HUES48 (cell line): ENCODE measurements at regions not wholly inside any gene's neighbourhood (a gene's known extent, or its start where the extent isn't known, plus 50 kb on each side); places are given as distances from the start of the nearest gene placed in this dataset.
A peak's percentile ranks its signal among the peaks of the same experiment; 100 is the strongest.

Experiments
- H3K27ac ChIP-seq: one replicate; pipeline ENCODE4 v1.7.0; 2013; ENCODE audit warnings: low read depth, low read length, inconsistent platforms
- H3K27me3 ChIP-seq: 2 replicates; pipeline ENCODE4 v1.6.1; 2013; ENCODE audit warnings: mild to moderate bottlenecking, low read length; ENCODE audit not compliant: control insufficient read depth, insufficient read depth
- H3K36me3 ChIP-seq: 2 replicates; pipeline ENCODE4 v1.6.1; 2013; ENCODE audit warnings: low read length; ENCODE audit not compliant: control insufficient read depth, insufficient read depth
- H3K4me1 ChIP-seq: 2 replicates; pipeline ENCODE4 v1.6.1; 2013; ENCODE audit warnings: mild to moderate bottlenecking, low read length; ENCODE audit not compliant: control insufficient read depth, insufficient read depth
- H3K4me3 ChIP-seq: 2 replicates; pipeline ENCODE4 v1.5.1; 2013; ENCODE audit warnings: mild to moderate bottlenecking, low read depth, low read length
- H3K9ac ChIP-seq: 2 replicates; pipeline ENCODE4 v1.6.1; 2013; ENCODE audit warnings: mild to moderate bottlenecking, low read depth, low read length, moderate library complexity
- H3K9me3 ChIP-seq: 2 replicates; pipeline ENCODE4 v1.6.1; 2013; ENCODE audit warnings: low read length; ENCODE audit not compliant: control insufficient read depth, insufficient read depth

- H3K9ac ChIP-seq = no peak overlapping the region
- no peaks in the 10 kb centered on the region for H3K36me3 ChIP-seq
- H3K4me1 ChIP-seq = no peaks in the 10 kb centered on the region
- H3K27me3 ChIP-seq = no peaks in the 10 kb centered on the region
- no peaks in the 10 kb centered on the region for H3K9me3 ChIP-seq
- H3K27ac ChIP-seq = no peak overlapping the region
- no peak overlapping the region for H3K4me3 ChIP-seq
These were observed 54.9 kb upstream of the SACS start for GRCh38 chr13:23488442-23488841.

- Histone ChIP-seq H3K9me3 (no peaks in the 10 kb centered on the region), H3K27ac (no peak overlapping the region), H3K4me3 (no peak overlapping the region), H3K36me3 (no peaks in the 10 kb centered on the region), H3K9ac (peak overlapping the region; percentile 31; the same call in 1 of the 2 replicates), H3K27me3 (no peaks in the 10 kb centered on the region), H3K4me1 (peaks cover 21% of the 10 kb centered on the region)
These were observed 62.8 kb upstream of the SACS start for GRCh38 chr13:23496255-23496654.

GRCh38 chr13:23497191-23497590 is 63.7 kb upstream of the SACS start:
- Histone ChIP-seq H3K4me1 (peaks cover 21% of the 10 kb centered on the region), H3K36me3 (no peaks in the 10 kb centered on the region), H3K27ac (no peak overlapping the region), H3K9me3 (no peaks in the 10 kb centered on the region), H3K4me3 (no peak overlapping the region), H3K9ac (no peak overlapping the region), H3K27me3 (no peaks in the 10 kb centered on the region)

GRCh38 chr13:23500849-23501248 is 67.3 kb upstream of the SACS start:
- no peaks in the 10 kb centered on the region for H3K27me3 ChIP-seq
- no peak overlapping the region for H3K4me3 ChIP-seq
- H3K36me3 ChIP-seq = no peaks in the 10 kb centered on the region
- H3K4me1 ChIP-seq = peaks cover 20% of the 10 kb centered on the region
- no peak overlapping the region for H3K9ac ChIP-seq
- H3K27ac ChIP-seq = no peak overlapping the region
- H3K9me3 ChIP-seq = no peaks in the 10 kb centered on the region

- Histone ChIP-seq H3K27ac (no peak overlapping the region), H3K9ac (no peak overlapping the region), H3K4me3 (no peak overlapping the region), H3K9me3 (no peaks in the 10 kb centered on the region), H3K4me1 (no peaks in the 10 kb centered on the region), H3K36me3 (no peaks in the 10 kb centered on the region), H3K27me3 (no peaks in the 10 kb centered on the region)
These were observed 66.0 kb upstream of the TNFRSF19 start for GRCh38 chr13:23504180-23504579.

- no peak overlapping the region for H3K9ac ChIP-seq
- H3K4me1 ChIP-seq = no peaks in the 10 kb centered on the region
- H3K9me3 ChIP-seq = no peaks in the 10 kb centered on the region
- no peak overlapping the region for H3K4me3 ChIP-seq
- no peaks in the 10 kb centered on the region for H3K36me3 ChIP-seq
- H3K27me3 ChIP-seq = no peaks in the 10 kb centered on the region
- H3K27ac ChIP-seq = no peak overlapping the region
These were observed 65.2 kb upstream of the TNFRSF19 start for GRCh38 chr13:23505007-23505406.

GRCh38 chr13:23506071-23506806 is 64.0 kb upstream of the TNFRSF19 start:
- Histone ChIP-seq H3K9me3 (no peaks in the 10 kb centered on the region), H3K4me1 (0 out of 2 replicates have a peak, but pooled peaks cover 3% of the 10 kb centered on the region), H3K27me3 (no peaks in the 10 kb centered on the region), H3K36me3 (no peaks in the 10 kb centered on the region), H3K27ac (no peak overlapping the region), H3K9ac (no peak overlapping the region), H3K4me3 (no peak overlapping the region)

GRCh38 chr13:23506807-23507291 is 63.4 kb upstream of the TNFRSF19 start:
- H3K27ac ChIP-seq = no peak overlapping the region
- no peaks in the 10 kb centered on the region for H3K27me3 ChIP-seq
- no peak overlapping the region for H3K9ac ChIP-seq
- H3K36me3 ChIP-seq = no peaks in the 10 kb centered on the region
- no peak overlapping the region for H3K4me3 ChIP-seq
- H3K4me1 ChIP-seq = 0 out of 2 replicates have a peak, but pooled peaks cover 5% of the 10 kb centered on the region
- H3K9me3 ChIP-seq = no peaks in the 10 kb centered on the region

GRCh38 chr13:23509781-23510543 is 60.2 kb upstream of the TNFRSF19 start:
- Histone ChIP-seq H3K27me3 (no peaks in the 10 kb centered on the region), H3K9ac (no peak overlapping the region), H3K27ac (no peak overlapping the region), H3K4me1 (0 out of 2 replicates have a peak, but pooled peaks cover 5% of the 10 kb centered on the region), H3K36me3 (no peaks in the 10 kb centered on the region), H3K4me3 (no peak overlapping the region), H3K9me3 (no peaks in the 10 kb centered on the region)

- Histone ChIP-seq H3K4me1 (0 out of 2 replicates have a peak, but pooled peaks cover 5% of the 10 kb centered on the region), H3K27ac (no peak overlapping the region), H3K4me3 (no peak overlapping the region)
These were observed 59.7 kb upstream of the TNFRSF19 start for GRCh38 chr13:23510544-23510916.

More at GRCh38 chr13:23510544-23510916, 59.7 kb upstream of the TNFRSF19 start:
- H3K9me3 ChIP-seq = no peaks in the 10 kb centered on the region
- no peaks in the 10 kb centered on the region for H3K36me3 ChIP-seq
- no peaks in the 10 kb centered on the region for H3K27me3 ChIP-seq
- no peak overlapping the region for H3K9ac ChIP-seq
